ENCODE measurements at regions not wholly inside any gene's neighbourhood (a gene's known extent, or its start where the extent isn't known, plus 50 kb on each side); places are given as distances from the start of the nearest gene placed in this dataset.

DNA sequence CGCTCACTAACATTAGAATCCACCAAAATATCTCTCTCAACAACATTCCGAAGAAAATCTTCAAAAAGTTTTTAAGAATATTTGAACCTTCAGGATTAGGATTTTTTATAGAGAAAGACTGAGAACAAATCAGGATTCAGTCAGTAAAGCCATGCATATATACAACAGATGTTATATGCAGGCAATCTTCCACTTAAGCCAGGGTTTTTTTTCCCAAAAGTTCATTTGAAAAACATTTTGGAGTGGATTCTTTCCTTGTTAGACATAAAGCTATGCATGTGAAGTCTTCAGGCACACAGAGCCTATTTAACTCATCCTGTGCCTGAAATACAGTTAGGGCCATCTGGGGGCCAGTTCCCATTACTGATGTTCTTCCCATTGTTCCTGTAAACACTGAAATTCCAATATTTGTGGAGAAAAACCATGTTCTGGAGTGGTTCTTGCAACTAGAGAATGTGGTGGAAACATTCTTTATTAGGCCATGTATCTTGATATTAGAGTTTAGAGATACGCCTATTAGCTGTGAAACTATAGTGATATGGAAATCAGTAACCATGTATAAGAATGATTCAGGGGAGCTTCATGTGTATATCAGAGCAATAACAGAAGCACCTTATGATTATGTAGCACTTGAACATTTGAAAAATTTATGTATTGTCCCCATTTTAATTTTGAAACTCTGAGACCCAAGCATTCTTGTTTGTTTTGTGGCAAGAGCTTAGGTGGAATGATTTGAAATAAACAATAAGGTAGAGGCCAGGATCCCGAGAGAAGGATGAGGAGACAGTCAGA lies 61.7 kb downstream of the PLEKHG1 start:
- H3K27ac ChIP-seq: no peak overlapping the region
- 91% methylated on average over 4 of the region's 4 CpGs for WGBS (ENCODE audit: low lambda C conversion rate, missing lambda C conversion rate)

DNA sequence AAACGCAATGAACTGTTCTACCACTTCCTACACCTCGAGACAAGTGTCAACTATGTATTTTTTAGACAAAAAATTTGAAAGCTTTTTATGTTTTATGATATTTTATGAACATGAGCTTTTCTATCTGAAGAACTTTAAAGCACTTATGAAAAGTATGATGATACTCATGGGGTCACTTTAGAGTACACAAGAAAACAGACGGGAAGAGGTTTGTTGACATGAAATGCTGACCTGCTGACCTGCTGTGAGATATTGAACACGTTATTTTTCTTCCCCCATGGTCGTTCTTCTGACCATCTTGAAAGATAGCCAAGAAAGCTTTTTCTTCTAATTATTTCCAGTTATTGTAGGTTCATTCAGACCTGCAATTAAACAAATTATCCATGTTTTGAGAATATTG lies 63.1 kb downstream of the PLEKHG1 start:
- peaks cover 15% of the 10 kb centered on the region for H3K4me1 ChIP-seq (ENCODE audit: insufficient read depth)
- H3K36me3 ChIP-seq (replicated peaks; ENCODE audit: insufficient read depth, low read depth): no peaks in the 10 kb centered on the region
- H4K20me1 ChIP-seq (ENCODE audit: insufficient read depth, poor library complexity, severe bottlenecking): no peaks in the 10 kb centered on the region
- H3K4me2 ChIP-seq: no peak overlapping the region
- TF ChIP-seq EZH2 (IDR thresholded peaks at IDR 0.05; ENCODE audit: borderline replicate concordance) (no peak), EZH2phosphoT487 (IDR thresholded peaks at IDR 0.05; ENCODE audit: low read depth, severe bottlenecking, unreplicated experiment) (no peak)
- TF ChIP-seq, protein P1, sequence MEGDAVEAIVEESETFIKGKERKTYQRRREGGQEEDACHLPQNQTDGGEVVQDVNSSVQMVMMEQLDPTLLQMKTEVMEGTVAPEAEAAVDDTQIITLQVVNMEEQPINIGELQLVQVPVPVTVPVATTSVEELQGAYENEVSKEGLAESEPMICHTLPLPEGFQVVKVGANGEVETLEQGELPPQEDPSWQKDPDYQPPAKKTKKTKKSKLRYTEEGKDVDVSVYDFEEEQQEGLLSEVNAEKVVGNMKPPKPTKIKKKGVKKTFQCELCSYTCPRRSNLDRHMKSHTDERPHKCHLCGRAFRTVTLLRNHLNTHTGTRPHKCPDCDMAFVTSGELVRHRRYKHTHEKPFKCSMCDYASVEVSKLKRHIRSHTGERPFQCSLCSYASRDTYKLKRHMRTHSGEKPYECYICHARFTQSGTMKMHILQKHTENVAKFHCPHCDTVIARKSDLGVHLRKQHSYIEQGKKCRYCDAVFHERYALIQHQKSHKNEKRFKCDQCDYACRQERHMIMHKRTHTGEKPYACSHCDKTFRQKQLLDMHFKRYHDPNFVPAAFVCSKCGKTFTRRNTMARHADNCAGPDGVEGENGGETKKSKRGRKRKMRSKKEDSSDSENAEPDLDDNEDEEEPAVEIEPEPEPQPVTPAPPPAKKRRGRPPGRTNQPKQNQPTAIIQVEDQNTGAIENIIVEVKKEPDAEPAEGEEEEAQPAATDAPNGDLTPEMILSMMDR (IDR thresholded peaks at IDR 0.05; ENCODE audit: poor library complexity): no peak
- H3K9me3 ChIP-seq (ENCODE audit: low read depth): no peaks in the 10 kb centered on the region
- H3K79me2 ChIP-seq: no peaks in the 10 kb centered on the region
- H2AFZ ChIP-seq: no peak overlapping the region
- no peak for DNase-seq (ENCODE audit: low spot score)
- no peaks in the 10 kb centered on the region for H3K9me2 ChIP-seq (replicated peaks; ENCODE audit: insufficient read depth)
- H3K4me3 ChIP-seq: no peak overlapping the region
- no peaks in the 10 kb centered on the region for H3K27me3 ChIP-seq
- H3K27ac ChIP-seq: no peak overlapping the region
- 69% methylated on average over 5 of the region's 5 CpGs for WGBS (ENCODE audit: low lambda C conversion rate, missing lambda C conversion rate)

More for the DNA sequence above, 61.7 kb downstream of the PLEKHG1 start:
- Histone ChIP-seq H4K20me1 (ENCODE audit: insufficient read depth, poor library complexity, severe bottlenecking) (no peaks in the 10 kb centered on the region), H3K27me3 (no peaks in the 10 kb centered on the region), H3K4me2 (no peak overlapping the region), H2AFZ (no peak overlapping the region), H3K4me3 (no peak overlapping the region), H3K4me1 (ENCODE audit: insufficient read depth) (peaks cover 8% of the 10 kb centered on the region), H3K79me2 (no peaks in the 10 kb centered on the region), H3K9me2 (replicated peaks; ENCODE audit: insufficient read depth) (no peaks in the 10 kb centered on the region), H3K36me3 (replicated peaks; ENCODE audit: insufficient read depth, low read depth) (no peaks in the 10 kb centered on the region), H3K9me3 (ENCODE audit: low read depth) (no peaks in the 10 kb centered on the region)
- TF ChIP-seq EZH2 (IDR thresholded peaks at IDR 0.05; ENCODE audit: borderline replicate concordance): no peak
- TF ChIP-seq, protein P1 (IDR thresholded peaks at IDR 0.05; ENCODE audit: poor library complexity): no peak
- no peak for TF ChIP-seq EZH2phosphoT487 (IDR thresholded peaks at IDR 0.05; ENCODE audit: low read depth, severe bottlenecking, unreplicated experiment)
- DNase-seq (ENCODE audit: low spot score): no peak

DNA sequence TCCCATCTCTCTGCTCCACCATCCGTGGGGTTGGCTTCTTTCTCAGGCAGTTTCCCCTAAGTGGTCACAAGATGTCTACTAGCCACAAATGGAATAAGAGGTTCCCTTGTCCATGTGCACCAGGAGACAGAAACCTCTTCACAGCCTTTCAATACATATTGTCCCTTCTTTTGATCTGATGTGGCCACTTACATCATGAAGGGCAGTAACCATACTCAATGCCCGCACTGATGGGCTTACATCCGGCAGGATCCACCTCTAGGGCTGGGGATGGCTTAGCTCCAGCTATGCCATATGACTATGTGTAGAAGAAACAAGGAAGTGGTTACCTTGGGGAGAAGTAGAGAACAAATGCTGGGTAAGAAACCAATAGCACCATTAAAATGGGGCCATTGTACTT lies 64.4 kb downstream of the PLEKHG1 start:
- no peaks in the 10 kb centered on the region for H4K20me1 ChIP-seq (ENCODE audit: insufficient read depth, poor library complexity, severe bottlenecking)
- no peaks in the 10 kb centered on the region for H3K36me3 ChIP-seq (replicated peaks; ENCODE audit: insufficient read depth, low read depth)
- WGBS (ENCODE audit: low lambda C conversion rate, missing lambda C conversion rate): 94% methylated on average over 3 of the region's 3 CpGs
- TF ChIP-seq EZH2phosphoT487 (IDR thresholded peaks at IDR 0.05; ENCODE audit: low read depth, severe bottlenecking, unreplicated experiment) (no peak), EZH2 (IDR thresholded peaks at IDR 0.05; ENCODE audit: borderline replicate concordance) (no peak)
- TF ChIP-seq, protein P1 (IDR thresholded peaks at IDR 0.05; ENCODE audit: poor library complexity): no peak
- H3K9me3 ChIP-seq (ENCODE audit: low read depth): no peaks in the 10 kb centered on the region
- H3K9me2 ChIP-seq (replicated peaks; ENCODE audit: insufficient read depth): no peaks in the 10 kb centered on the region
- no peak overlapping the region for H2AFZ ChIP-seq
- no peak overlapping the region for H3K4me3 ChIP-seq
- H3K4me1 ChIP-seq (ENCODE audit: insufficient read depth): peaks cover 22% of the 10 kb centered on the region
- no peak overlapping the region for H3K4me2 ChIP-seq
- H3K27me3 ChIP-seq: no peaks in the 10 kb centered on the region
- no peak for DNase-seq (ENCODE audit: low spot score)
- no peaks in the 10 kb centered on the region for H3K79me2 ChIP-seq
- H3K27ac ChIP-seq: no peak overlapping the region

Measured in hepatocyte (in vitro differentiated cells).